ENCODE measurements at regions not wholly inside any gene's neighbourhood (a gene's known extent, or its start where the extent isn't known, plus 50 kb on each side); places are given as distances from the start of the nearest gene placed in this dataset.

DNA sequence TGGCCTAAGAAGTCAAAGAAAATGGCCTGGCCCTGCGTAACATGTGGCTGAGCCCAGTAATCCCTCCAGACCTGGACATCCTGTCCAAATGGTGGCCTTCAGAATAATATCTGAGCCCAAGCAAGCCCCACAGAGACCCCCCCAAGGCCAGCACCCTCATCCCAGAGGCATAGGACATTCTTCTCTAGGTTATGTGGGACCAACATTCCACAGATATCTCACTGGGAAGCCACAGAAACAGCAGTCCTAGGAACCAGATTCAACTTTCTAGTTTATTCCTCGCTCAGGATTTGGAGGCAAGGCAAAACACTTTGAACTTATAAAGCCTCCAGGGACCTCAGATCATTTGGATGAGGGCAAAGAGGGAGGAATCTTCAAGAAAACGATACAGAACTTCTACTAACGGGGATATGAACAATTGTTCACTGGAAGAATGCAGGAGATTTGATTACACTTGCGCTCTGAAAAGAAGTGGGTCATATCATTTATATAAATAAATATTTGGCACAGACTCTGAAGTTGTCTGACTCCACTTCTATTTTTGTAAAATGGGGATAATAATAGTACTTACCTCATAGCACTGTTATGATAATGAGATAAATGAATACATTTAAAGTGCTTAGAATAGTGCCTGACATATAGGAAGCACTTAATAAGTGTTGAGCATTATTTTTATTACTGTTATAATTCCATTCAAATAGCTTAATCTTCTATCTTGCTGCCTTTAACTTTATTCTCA, 171.5 kb downstream of the NUAK1 start:
- H3K27me3 Mint-ChIP-seq: no peaks in the 10 kb centered on the region
- Histone ChIP-seq H3K9me3 (ENCODE audit: control insufficient read depth in 1 of 2, insufficient read depth in 1 of 2, low read length in 2 of 2) (no peaks in the 10 kb centered on the region), H3K4me1 (ENCODE audit: insufficient read depth, low read length) (no peaks in the 10 kb centered on the region), H3K36me3 (ENCODE audit: insufficient read depth, low read length) (no peaks in the 10 kb centered on the region), H3K4me3 (ENCODE audit: low read length) (no peak overlapping the region), H3K27me3 (ENCODE audit: control insufficient read depth in 1 of 2, insufficient read depth in 2 of 2, low read length in 2 of 2) (no peaks in the 10 kb centered on the region), H3K27ac (ENCODE audit: low read depth in 1 of 2, low read length in 2 of 2) (no peak overlapping the region)
- intact Hi-C loops (cut with DNase I, micrococcal nuclease): no loop called here
- no peak overlapping the region for H3K27ac Mint-ChIP-seq
- ChIA-PET CTCF (no interaction called here), POLR2A (no interaction called here)
- DNase-seq (no peak), ATAC-seq (ENCODE audit: poor library complexity) (no peak)
- H3K9me3 Mint-ChIP-seq: no peaks in the 10 kb centered on the region
- TF ChIP-seq, protein P1, sequence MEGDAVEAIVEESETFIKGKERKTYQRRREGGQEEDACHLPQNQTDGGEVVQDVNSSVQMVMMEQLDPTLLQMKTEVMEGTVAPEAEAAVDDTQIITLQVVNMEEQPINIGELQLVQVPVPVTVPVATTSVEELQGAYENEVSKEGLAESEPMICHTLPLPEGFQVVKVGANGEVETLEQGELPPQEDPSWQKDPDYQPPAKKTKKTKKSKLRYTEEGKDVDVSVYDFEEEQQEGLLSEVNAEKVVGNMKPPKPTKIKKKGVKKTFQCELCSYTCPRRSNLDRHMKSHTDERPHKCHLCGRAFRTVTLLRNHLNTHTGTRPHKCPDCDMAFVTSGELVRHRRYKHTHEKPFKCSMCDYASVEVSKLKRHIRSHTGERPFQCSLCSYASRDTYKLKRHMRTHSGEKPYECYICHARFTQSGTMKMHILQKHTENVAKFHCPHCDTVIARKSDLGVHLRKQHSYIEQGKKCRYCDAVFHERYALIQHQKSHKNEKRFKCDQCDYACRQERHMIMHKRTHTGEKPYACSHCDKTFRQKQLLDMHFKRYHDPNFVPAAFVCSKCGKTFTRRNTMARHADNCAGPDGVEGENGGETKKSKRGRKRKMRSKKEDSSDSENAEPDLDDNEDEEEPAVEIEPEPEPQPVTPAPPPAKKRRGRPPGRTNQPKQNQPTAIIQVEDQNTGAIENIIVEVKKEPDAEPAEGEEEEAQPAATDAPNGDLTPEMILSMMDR (IDR thresholded peaks at IDR 0.05): no peak
- H3K36me3 Mint-ChIP-seq (ENCODE audit: low read depth): no peaks in the 10 kb centered on the region
- no peaks in the 10 kb centered on the region for H3K4me1 Mint-ChIP-seq (ENCODE audit: low read depth)
- no peak overlapping the region for H3K4me3 Mint-ChIP-seq

GRCh38 chr12:105968025-105968424, 170.7 kb downstream of the NUAK1 start:
- no peak overlapping the region for H3K4me3 ChIP-seq (ENCODE audit: low read length)
- H3K9me3 ChIP-seq (ENCODE audit: control insufficient read depth in 1 of 2, insufficient read depth in 1 of 2, low read length in 2 of 2): no peaks in the 10 kb centered on the region
- no peaks in the 10 kb centered on the region for H3K9me3 Mint-ChIP-seq
- CTCF ChIA-PET: no interaction called here
- no peak overlapping the region for H3K27ac ChIP-seq (ENCODE audit: low read depth in 1 of 2, low read length in 2 of 2)
- TF ChIP-seq, protein P1 (IDR thresholded peaks at IDR 0.05): no peak
- no peaks in the 10 kb centered on the region for H3K4me1 ChIP-seq (ENCODE audit: insufficient read depth, low read length)
- POLR2A ChIA-PET: no interaction called here
- no peak overlapping the region for H3K4me3 Mint-ChIP-seq
- no peaks in the 10 kb centered on the region for H3K4me1 Mint-ChIP-seq (ENCODE audit: low read depth)
- ATAC-seq (ENCODE audit: poor library complexity) (no peak), DNase-seq (no peak)
- H3K27me3 Mint-ChIP-seq: no peaks in the 10 kb centered on the region
- no peak overlapping the region for H3K27ac Mint-ChIP-seq
- H3K27me3 ChIP-seq (ENCODE audit: control insufficient read depth in 1 of 2, insufficient read depth in 2 of 2, low read length in 2 of 2): no peaks in the 10 kb centered on the region
- H3K36me3 Mint-ChIP-seq (ENCODE audit: low read depth): no peaks in the 10 kb centered on the region
- intact Hi-C loops (cut with DNase I, micrococcal nuclease): no loop called here
- no peaks in the 10 kb centered on the region for H3K36me3 ChIP-seq (ENCODE audit: insufficient read depth, low read length)

- no peak overlapping the region for H3K27ac ChIP-seq (ENCODE audit: low read depth in 1 of 2, low read length in 2 of 2)
- H3K36me3 ChIP-seq (ENCODE audit: insufficient read depth, low read length): no peaks in the 10 kb centered on the region
Measured at GRCh38 chr12:105970885-105971284, 167.9 kb downstream of the NUAK1 start.

More at GRCh38 chr12:105970885-105971284, 167.9 kb downstream of the NUAK1 start:
- H3K9me3 Mint-ChIP-seq: no peaks in the 10 kb centered on the region
- ATAC-seq (ENCODE audit: poor library complexity) (no peak), DNase-seq (no peak)
- no peak overlapping the region for H3K27ac Mint-ChIP-seq
- H3K9me3 ChIP-seq (ENCODE audit: control insufficient read depth in 1 of 2, insufficient read depth in 1 of 2, low read length in 2 of 2): no peaks in the 10 kb centered on the region
- intact Hi-C loops (cut with DNase I, micrococcal nuclease): no loop called here
- ChIA-PET CTCF (no interaction called here), POLR2A (no interaction called here)
- H3K36me3 Mint-ChIP-seq (ENCODE audit: low read depth): no peaks in the 10 kb centered on the region
- H3K27me3 Mint-ChIP-seq: no peaks in the 10 kb centered on the region
- TF ChIP-seq, protein P1 (IDR thresholded peaks at IDR 0.05): no peak
- H3K4me1 Mint-ChIP-seq (ENCODE audit: low read depth): no peaks in the 10 kb centered on the region
- H3K4me3 ChIP-seq (ENCODE audit: low read length): no peak overlapping the region
- H3K4me1 ChIP-seq (ENCODE audit: insufficient read depth, low read length): no peaks in the 10 kb centered on the region
- no peak overlapping the region for H3K4me3 Mint-ChIP-seq
- H3K27me3 ChIP-seq (ENCODE audit: control insufficient read depth in 1 of 2, insufficient read depth in 2 of 2, low read length in 2 of 2): no peaks in the 10 kb centered on the region

Data from CD4-positive, alpha-beta T cell (primary cell).